ENCODE measurements at regions not wholly inside any gene's neighbourhood (a gene's known extent, or its start where the extent isn't known, plus 50 kb on each side); places are given as distances from the start of the nearest gene placed in this dataset.

DNA sequence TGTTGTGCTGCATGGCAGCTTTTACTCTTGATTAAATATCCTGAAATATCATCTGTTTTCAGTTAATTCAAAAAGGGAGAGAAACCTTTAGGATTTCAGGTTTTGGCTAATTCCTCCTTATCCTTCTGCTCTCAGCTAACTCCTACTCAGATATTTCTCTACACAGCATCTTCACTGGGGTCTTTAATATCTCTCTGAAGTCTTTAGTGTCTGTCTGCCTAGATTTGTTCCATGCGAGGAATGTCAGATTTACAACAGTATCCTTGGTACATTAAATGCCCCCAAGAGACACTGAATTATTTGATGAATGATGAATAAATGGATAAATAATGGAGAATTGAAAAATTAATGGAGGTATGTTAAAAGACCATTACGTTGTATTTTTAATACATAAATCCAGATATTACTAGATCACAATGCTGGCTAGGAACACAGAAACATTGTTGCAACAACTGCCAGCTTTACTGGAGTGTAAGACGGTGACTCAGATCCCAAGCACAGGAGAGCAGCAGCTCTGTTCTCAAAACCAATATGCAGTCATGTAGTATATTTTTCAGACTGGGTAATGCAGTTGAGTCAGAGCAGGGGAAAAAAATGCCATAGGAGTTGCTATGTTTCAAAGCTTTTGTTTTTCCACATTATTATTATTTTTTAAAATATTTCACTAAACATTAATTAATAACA lies 388.0 kb upstream of the SYT4 start:
- no peak overlapping the region for H3K4me2 ChIP-seq (ENCODE audit: low read length)
- H3K79me2 ChIP-seq, result no peaks in the 10 kb centered on the region
- H3K27ac ChIP-seq, result no peak overlapping the region
- no peaks in the 10 kb centered on the region for H3K27me3 ChIP-seq (ENCODE audit: control insufficient read depth, insufficient read depth, low read length)
- no peak overlapping the region for H3K4me3 ChIP-seq (ENCODE audit: low read depth, low read length)
- no peaks in the 10 kb centered on the region for H3K4me1 ChIP-seq
- no peak overlapping the region for H2AFZ ChIP-seq
- TF ChIP-seq, protein P1, sequence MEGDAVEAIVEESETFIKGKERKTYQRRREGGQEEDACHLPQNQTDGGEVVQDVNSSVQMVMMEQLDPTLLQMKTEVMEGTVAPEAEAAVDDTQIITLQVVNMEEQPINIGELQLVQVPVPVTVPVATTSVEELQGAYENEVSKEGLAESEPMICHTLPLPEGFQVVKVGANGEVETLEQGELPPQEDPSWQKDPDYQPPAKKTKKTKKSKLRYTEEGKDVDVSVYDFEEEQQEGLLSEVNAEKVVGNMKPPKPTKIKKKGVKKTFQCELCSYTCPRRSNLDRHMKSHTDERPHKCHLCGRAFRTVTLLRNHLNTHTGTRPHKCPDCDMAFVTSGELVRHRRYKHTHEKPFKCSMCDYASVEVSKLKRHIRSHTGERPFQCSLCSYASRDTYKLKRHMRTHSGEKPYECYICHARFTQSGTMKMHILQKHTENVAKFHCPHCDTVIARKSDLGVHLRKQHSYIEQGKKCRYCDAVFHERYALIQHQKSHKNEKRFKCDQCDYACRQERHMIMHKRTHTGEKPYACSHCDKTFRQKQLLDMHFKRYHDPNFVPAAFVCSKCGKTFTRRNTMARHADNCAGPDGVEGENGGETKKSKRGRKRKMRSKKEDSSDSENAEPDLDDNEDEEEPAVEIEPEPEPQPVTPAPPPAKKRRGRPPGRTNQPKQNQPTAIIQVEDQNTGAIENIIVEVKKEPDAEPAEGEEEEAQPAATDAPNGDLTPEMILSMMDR (IDR thresholded peaks at IDR 0.05), result no peak
- no peaks in the 10 kb centered on the region for H3K36me3 ChIP-seq (ENCODE audit: control insufficient read depth, insufficient read depth, low read length)
- H3K9ac ChIP-seq, result no peak overlapping the region
- no peaks in the 10 kb centered on the region for H3K9me3 ChIP-seq (ENCODE audit: control insufficient read depth, low read length)

DNA sequence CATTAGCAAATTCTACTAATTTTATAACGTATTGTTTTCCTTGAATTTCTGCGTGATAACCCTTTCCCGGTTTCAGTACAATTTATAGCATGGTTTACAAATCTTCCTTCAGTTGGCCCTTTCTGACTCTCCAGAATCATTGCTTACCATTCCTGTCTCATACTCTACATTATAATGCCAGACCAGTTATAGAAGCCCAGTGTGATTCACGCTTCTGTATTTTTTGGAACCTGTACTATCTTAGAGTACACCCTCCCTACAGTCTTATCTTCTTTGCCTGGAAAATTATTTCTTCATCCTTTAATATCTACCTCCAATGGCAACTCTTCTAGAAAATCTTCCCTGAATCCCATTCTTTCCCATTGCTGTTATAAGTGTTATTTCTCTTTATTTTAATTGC lies 391.6 kb upstream of the SYT4 start:
- Histone ChIP-seq H3K4me3 (ENCODE audit: low read depth, low read length) (no peak overlapping the region), H2AFZ (no peak overlapping the region), H3K79me2 (no peaks in the 10 kb centered on the region), H3K36me3 (ENCODE audit: control insufficient read depth, insufficient read depth, low read length) (no peaks in the 10 kb centered on the region), H3K27me3 (ENCODE audit: control insufficient read depth, insufficient read depth, low read length) (no peaks in the 10 kb centered on the region), H3K9me3 (ENCODE audit: control insufficient read depth, low read length) (no peaks in the 10 kb centered on the region), H3K4me1 (no peaks in the 10 kb centered on the region), H3K27ac (no peak overlapping the region), H3K4me2 (ENCODE audit: low read length) (no peak overlapping the region), H3K9ac (no peak overlapping the region)
- TF ChIP-seq, protein P1 (IDR thresholded peaks at IDR 0.05), result no peak

DNA sequence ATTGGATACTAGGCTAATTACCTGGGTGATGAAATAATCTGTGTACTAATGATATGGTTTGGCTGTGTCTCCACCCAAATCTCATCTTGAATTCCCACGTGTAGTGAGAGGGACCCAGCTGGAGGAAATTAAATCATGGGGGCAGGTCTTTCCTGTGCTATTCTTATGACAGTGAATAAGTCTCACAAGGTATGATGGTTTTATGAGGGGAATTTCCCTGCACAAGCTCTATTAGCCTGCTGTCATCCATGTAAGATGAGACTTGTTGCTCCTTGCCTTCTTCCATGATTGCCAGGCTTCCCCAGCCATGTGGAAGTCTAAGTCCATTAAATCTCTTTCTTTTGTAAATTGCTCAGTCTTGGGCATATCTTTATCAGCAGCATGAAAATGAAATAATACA lies 394.1 kb upstream of the SYT4 start:
- no peak overlapping the region for H3K27ac ChIP-seq
- no peaks in the 10 kb centered on the region for H3K9me3 ChIP-seq (ENCODE audit: control insufficient read depth, low read length)
- no peak overlapping the region for H2AFZ ChIP-seq
- H3K4me3 ChIP-seq (ENCODE audit: low read depth, low read length), result no peak overlapping the region
- no peaks in the 10 kb centered on the region for H3K27me3 ChIP-seq (ENCODE audit: control insufficient read depth, insufficient read depth, low read length)
- H3K36me3 ChIP-seq (ENCODE audit: control insufficient read depth, insufficient read depth, low read length), result no peaks in the 10 kb centered on the region
- H3K79me2 ChIP-seq, result no peaks in the 10 kb centered on the region
- no peak overlapping the region for H3K9ac ChIP-seq
- H3K4me1 ChIP-seq, result no peaks in the 10 kb centered on the region
- no peak overlapping the region for H3K4me2 ChIP-seq (ENCODE audit: low read length)
- TF ChIP-seq, protein P1 (IDR thresholded peaks at IDR 0.05), result no peak

DNA sequence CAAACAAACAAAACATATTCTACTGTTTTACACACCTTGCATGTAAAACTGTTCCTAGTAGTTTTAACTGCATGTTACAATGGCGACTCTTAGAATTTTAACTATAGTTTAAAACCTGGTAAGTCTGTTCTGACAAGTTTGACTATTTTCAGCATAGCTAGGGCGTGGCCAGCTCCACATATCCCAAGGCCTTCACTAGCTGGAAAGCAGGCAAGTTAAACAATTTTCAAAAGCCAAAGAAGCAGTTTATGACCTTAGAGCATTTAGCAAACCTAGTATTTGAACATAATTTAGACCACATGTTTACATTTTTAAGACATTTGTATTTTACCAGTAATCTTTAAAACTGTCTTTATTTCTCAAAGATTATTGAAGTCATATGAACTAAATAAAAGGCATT lies 402.8 kb upstream of the SYT4 start:
- Histone ChIP-seq H3K4me2 (ENCODE audit: low read length) (no peak overlapping the region), H3K79me2 (no peaks in the 10 kb centered on the region), H3K4me1 (no peaks in the 10 kb centered on the region), H3K9ac (no peak overlapping the region), H3K27ac (no peak overlapping the region), H3K27me3 (ENCODE audit: control insufficient read depth, insufficient read depth, low read length) (no peaks in the 10 kb centered on the region), H3K36me3 (ENCODE audit: control insufficient read depth, insufficient read depth, low read length) (no peaks in the 10 kb centered on the region), H2AFZ (no peak overlapping the region), H3K9me3 (ENCODE audit: control insufficient read depth, low read length) (no peaks in the 10 kb centered on the region), H3K4me3 (ENCODE audit: low read depth, low read length) (no peak overlapping the region)
- TF ChIP-seq, protein P1 (IDR thresholded peaks at IDR 0.05), result no peak

DNA sequence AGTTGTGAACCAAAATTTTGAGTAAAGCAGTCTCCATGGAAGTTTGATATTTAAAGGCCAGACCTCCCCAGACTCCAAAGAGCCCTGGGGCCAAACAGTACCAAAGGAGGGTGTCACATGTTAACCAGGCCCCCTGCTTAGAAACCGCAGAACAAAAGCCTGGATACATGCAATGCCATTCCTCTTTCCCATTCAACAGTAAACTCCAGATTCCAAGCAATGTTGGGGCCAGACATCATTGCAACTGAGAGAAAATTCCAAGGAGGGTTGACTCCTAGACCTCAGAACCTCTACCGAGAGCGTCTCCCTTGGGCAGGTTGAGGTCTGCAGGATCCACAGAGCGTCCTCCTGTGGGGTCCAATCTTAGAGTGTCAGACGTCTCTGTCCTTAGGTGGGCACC lies 404.4 kb upstream of the SYT4 start:
- Histone ChIP-seq H3K9ac (no peak overlapping the region), H3K9me3 (ENCODE audit: control insufficient read depth, low read length) (no peaks in the 10 kb centered on the region), H3K4me1 (no peaks in the 10 kb centered on the region), H3K79me2 (no peaks in the 10 kb centered on the region), H3K4me3 (ENCODE audit: low read depth, low read length) (no peak overlapping the region), H3K27me3 (ENCODE audit: control insufficient read depth, insufficient read depth, low read length) (no peaks in the 10 kb centered on the region), H3K27ac (no peak overlapping the region), H2AFZ (no peak overlapping the region), H3K4me2 (ENCODE audit: low read length) (no peak overlapping the region), H3K36me3 (ENCODE audit: control insufficient read depth, insufficient read depth, low read length) (no peaks in the 10 kb centered on the region)
- TF ChIP-seq, protein P1 (IDR thresholded peaks at IDR 0.05), result no peak
